ENCODE measurements at regions not wholly inside any gene's neighbourhood (a gene's known extent, or its start where the extent isn't known, plus 50 kb on each side); places are given as distances from the start of the nearest gene placed in this dataset.
A peak's percentile ranks its signal among the peaks of the same experiment; 100 is the strongest.

GRCh38 chr13:68254151-68254550 is 1024.0 kb upstream of the PCDH9 start:
- ChIA-PET POLR2A (no interaction called here), CTCF (no interaction called here)
- TF ChIP-seq CTCF (IDR thresholded peaks at IDR 0.05) (no peak), TCF7L2 (IDR thresholded peaks at IDR 0.05; ENCODE audit: low read depth, low read length) (no peak), SIN3A (IDR thresholded peaks at IDR 0.05; ENCODE audit: borderline replicate concordance, insufficient read depth, low read depth, low read length) (no peak), POLR2AphosphoS5 (IDR thresholded peaks at IDR 0.05; ENCODE audit: low read depth, low read length) (no peak), REST (IDR thresholded peaks at IDR 0.05; ENCODE audit: insufficient read depth in 1 of 2, low read depth in 2 of 2, low read length in 1 of 2) (no peak)
- DNase-seq (ENCODE audit: low read depth, low spot score) (no peak), ATAC-seq (no peak)
- Histone ChIP-seq H3K4me3 (ENCODE audit: low read depth in 2 of 2, low read length in 2 of 2) (no peak overlapping the region), H3K27me3 (ENCODE audit: control insufficient read depth, insufficient read depth, low read length) (no peaks in the 10 kb centered on the region), H3K36me3 (ENCODE audit: control insufficient read depth, insufficient read depth, low read length) (no peaks in the 10 kb centered on the region), H3K4me1 (ENCODE audit: control insufficient read depth, insufficient read depth, low read length) (no peaks in the 10 kb centered on the region), H3K9me3 (ENCODE audit: control insufficient read depth, insufficient read depth, low read depth, low read length) (no peaks in the 10 kb centered on the region), H3K27ac (ENCODE audit: low read length) (no peak overlapping the region)
- intact Hi-C loops (cut with micrococcal nuclease; ENCODE audit: unreplicated experiment) = no loop called here
- in situ Hi-C loops (cut with HindIII; ENCODE audit: low pct_unique_long_range_greater_than_20kb, low sequenced_read_pairs) = no loop called here
- BruUV-seq (replicated peaks) = no TSS peak

- ChIA-PET CTCF (no interaction called here), POLR2A (no interaction called here)
- no peaks in the 10 kb centered on the region for H3K9me3 ChIP-seq (ENCODE audit: control insufficient read depth, insufficient read depth, low read depth, low read length)
- H3K4me3 ChIP-seq (ENCODE audit: low read depth in 2 of 2, low read length in 2 of 2) = no peak overlapping the region
- no TSS peak for BruUV-seq (replicated peaks)
- intact Hi-C loops (cut with micrococcal nuclease; ENCODE audit: unreplicated experiment) = no loop called here
- no peaks in the 10 kb centered on the region for H3K36me3 ChIP-seq (ENCODE audit: control insufficient read depth, insufficient read depth, low read length)
- no peaks in the 10 kb centered on the region for H3K4me1 ChIP-seq (ENCODE audit: control insufficient read depth, insufficient read depth, low read length)
- DNase-seq (ENCODE audit: low read depth, low spot score) = no peak
- H3K27ac ChIP-seq (ENCODE audit: low read length) = no peak overlapping the region
- H3K27me3 ChIP-seq (ENCODE audit: control insufficient read depth, insufficient read depth, low read length) = no peaks in the 10 kb centered on the region
- in situ Hi-C loops (cut with HindIII; ENCODE audit: low pct_unique_long_range_greater_than_20kb, low sequenced_read_pairs) = no loop called here
- TF ChIP-seq SIN3A (IDR thresholded peaks at IDR 0.05; ENCODE audit: borderline replicate concordance, insufficient read depth, low read depth, low read length) = no peak
- peak; percentile 20; the same call in 1 of the 2 replicates for TF ChIP-seq CTCF (IDR thresholded peaks at IDR 0.05)
- ATAC-seq = no peak
These were observed 1004.1 kb upstream of the PCDH9 start for GRCh38 chr13:68234274-68234673.
